ENCODE measurements at regions not wholly inside any gene's neighbourhood (a gene's known extent, or its start where the extent isn't known, plus 50 kb on each side); places are given as distances from the start of the nearest gene placed in this dataset.

GRCh38 chr7:22622116-22622785 is 104.7 kb upstream of the IL6 start:
- TF ChIP-seq CTBP1 (IDR thresholded peaks at IDR 0.05; ENCODE audit: borderline replicate concordance), result no peak
- no peak for TF ChIP-seq SP1 (IDR thresholded peaks at IDR 0.05)
- TF ChIP-seq LEF1 (IDR thresholded peaks at IDR 0.05; ENCODE audit: borderline replicate concordance), result no peak
- TF ChIP-seq TARDBP (IDR thresholded peaks at IDR 0.05), result no peak
- no peak for TF ChIP-seq BHLHE40 (IDR thresholded peaks at IDR 0.05; ENCODE audit: borderline replicate concordance)
- TF ChIP-seq ZNF384 (IDR thresholded peaks at IDR 0.05), result no peak
- no peak for TF ChIP-seq NFRKB (IDR thresholded peaks at IDR 0.05)
- no peak for TF ChIP-seq ARNT (IDR thresholded peaks at IDR 0.05)
- TF ChIP-seq PKNOX1 (IDR thresholded peaks at IDR 0.05), result no peak
- TF ChIP-seq FOXM1 (IDR thresholded peaks at IDR 0.05; ENCODE audit: borderline replicate concordance), result no peak
- TF ChIP-seq HDGF (IDR thresholded peaks at IDR 0.05; ENCODE audit: borderline replicate concordance), result no peak
- TF ChIP-seq ELF4 (IDR thresholded peaks at IDR 0.05), result no peak
- TF ChIP-seq FOXA1 (IDR thresholded peaks at IDR 0.05), result no peak
- TF ChIP-seq FOXK2 (IDR thresholded peaks at IDR 0.05), result no peak
- TF ChIP-seq L3MBTL2 (conservative IDR thresholded peaks at IDR 0.05), result no peak
- TF ChIP-seq SUZ12 (IDR thresholded peaks at IDR 0.05), result no peak
- POLR2A ChIA-PET, result no interaction called here
- no peak for DNase-seq (ENCODE audit: extremely low spot score)
- CTCF ChIA-PET, result no interaction called here

- DNase-seq (ENCODE audit: extremely low spot score), result no peak
- TF ChIP-seq HDGF (IDR thresholded peaks at IDR 0.05; ENCODE audit: borderline replicate concordance), result no peak
- TF ChIP-seq LEF1 (IDR thresholded peaks at IDR 0.05; ENCODE audit: borderline replicate concordance), result no peak
- no peak for TF ChIP-seq FOXK2 (IDR thresholded peaks at IDR 0.05)
- TF ChIP-seq ELF4 (IDR thresholded peaks at IDR 0.05), result no peak
- TF ChIP-seq ZNF384 (IDR thresholded peaks at IDR 0.05), result no peak
- TF ChIP-seq BHLHE40 (IDR thresholded peaks at IDR 0.05; ENCODE audit: borderline replicate concordance), result no peak
- TF ChIP-seq CTBP1 (IDR thresholded peaks at IDR 0.05; ENCODE audit: borderline replicate concordance), result no peak
- TF ChIP-seq SP1 (IDR thresholded peaks at IDR 0.05), result no peak
- TF ChIP-seq ARNT (IDR thresholded peaks at IDR 0.05), result no peak
- no peak for TF ChIP-seq TARDBP (IDR thresholded peaks at IDR 0.05)
- TF ChIP-seq L3MBTL2 (conservative IDR thresholded peaks at IDR 0.05), result no peak
- no peak for TF ChIP-seq PKNOX1 (IDR thresholded peaks at IDR 0.05)
- no peak for TF ChIP-seq FOXM1 (IDR thresholded peaks at IDR 0.05; ENCODE audit: borderline replicate concordance)
- TF ChIP-seq NFRKB (IDR thresholded peaks at IDR 0.05), result no peak
- TF ChIP-seq FOXA1 (IDR thresholded peaks at IDR 0.05), result no peak
- no peak for TF ChIP-seq SUZ12 (IDR thresholded peaks at IDR 0.05)
- ChIA-PET POLR2A (no interaction called here), CTCF (no interaction called here)
These were observed 108.5 kb upstream of the IL6 start for GRCh38 chr7:22618528-22618927.

- no peak for DNase-seq (ENCODE audit: extremely low spot score)
- TF ChIP-seq LEF1 (IDR thresholded peaks at IDR 0.05; ENCODE audit: borderline replicate concordance), result no peak
- TF ChIP-seq FOXM1 (IDR thresholded peaks at IDR 0.05; ENCODE audit: borderline replicate concordance), result no peak
- no peak for TF ChIP-seq BHLHE40 (IDR thresholded peaks at IDR 0.05; ENCODE audit: borderline replicate concordance)
- no peak for TF ChIP-seq HDGF (IDR thresholded peaks at IDR 0.05; ENCODE audit: borderline replicate concordance)
- no peak for TF ChIP-seq L3MBTL2 (conservative IDR thresholded peaks at IDR 0.05)
- TF ChIP-seq PKNOX1 (IDR thresholded peaks at IDR 0.05), result no peak
- no peak for TF ChIP-seq SP1 (IDR thresholded peaks at IDR 0.05)
- no peak for TF ChIP-seq ZNF384 (IDR thresholded peaks at IDR 0.05)
- no peak for TF ChIP-seq FOXK2 (IDR thresholded peaks at IDR 0.05)
- TF ChIP-seq TARDBP (IDR thresholded peaks at IDR 0.05), result no peak
- no peak for TF ChIP-seq ELF4 (IDR thresholded peaks at IDR 0.05)
- no peak for TF ChIP-seq CTBP1 (IDR thresholded peaks at IDR 0.05; ENCODE audit: borderline replicate concordance)
- TF ChIP-seq FOXA1 (IDR thresholded peaks at IDR 0.05), result no peak
- TF ChIP-seq NFRKB (IDR thresholded peaks at IDR 0.05), result no peak
- TF ChIP-seq ARNT (IDR thresholded peaks at IDR 0.05), result no peak
- no peak for TF ChIP-seq SUZ12 (IDR thresholded peaks at IDR 0.05)
- POLR2A ChIA-PET, result no interaction called here
- CTCF ChIA-PET, result no interaction called here
These were observed 109.8 kb upstream of the IL6 start for GRCh38 chr7:22617166-22617565.

- TF ChIP-seq L3MBTL2 (conservative IDR thresholded peaks at IDR 0.05), result no peak
- TF ChIP-seq PKNOX1 (IDR thresholded peaks at IDR 0.05), result no peak
- no peak for TF ChIP-seq ZNF384 (IDR thresholded peaks at IDR 0.05)
- no peak for TF ChIP-seq TARDBP (IDR thresholded peaks at IDR 0.05)
- no peak for TF ChIP-seq SUZ12 (IDR thresholded peaks at IDR 0.05)
- no peak for TF ChIP-seq BHLHE40 (IDR thresholded peaks at IDR 0.05; ENCODE audit: borderline replicate concordance)
- TF ChIP-seq FOXM1 (IDR thresholded peaks at IDR 0.05; ENCODE audit: borderline replicate concordance), result no peak
- TF ChIP-seq FOXA1 (IDR thresholded peaks at IDR 0.05), result no peak
- TF ChIP-seq HDGF (IDR thresholded peaks at IDR 0.05; ENCODE audit: borderline replicate concordance), result no peak
- no peak for TF ChIP-seq ARNT (IDR thresholded peaks at IDR 0.05)
- TF ChIP-seq LEF1 (IDR thresholded peaks at IDR 0.05; ENCODE audit: borderline replicate concordance), result no peak
- no peak for TF ChIP-seq ELF4 (IDR thresholded peaks at IDR 0.05)
- no peak for TF ChIP-seq NFRKB (IDR thresholded peaks at IDR 0.05)
- TF ChIP-seq SP1 (IDR thresholded peaks at IDR 0.05), result no peak
- no peak for TF ChIP-seq CTBP1 (IDR thresholded peaks at IDR 0.05; ENCODE audit: borderline replicate concordance)
- TF ChIP-seq FOXK2 (IDR thresholded peaks at IDR 0.05), result no peak
- DNase-seq (ENCODE audit: extremely low spot score), result no peak
- ChIA-PET CTCF (no interaction called here), POLR2A (no interaction called here)
These were observed 113.5 kb upstream of the IL6 start for GRCh38 chr7:22613496-22613895.

GRCh38 chr7:22612776-22613175 is 112.8 kb upstream of the STEAP1B start:
- DNase-seq (ENCODE audit: extremely low spot score), result no peak
- TF ChIP-seq PKNOX1 (IDR thresholded peaks at IDR 0.05) (no peak), L3MBTL2 (conservative IDR thresholded peaks at IDR 0.05) (no peak), ARNT (IDR thresholded peaks at IDR 0.05) (no peak), FOXM1 (IDR thresholded peaks at IDR 0.05; ENCODE audit: borderline replicate concordance) (no peak), NFRKB (IDR thresholded peaks at IDR 0.05) (no peak), FOXA1 (IDR thresholded peaks at IDR 0.05) (no peak), SUZ12 (IDR thresholded peaks at IDR 0.05) (no peak), BHLHE40 (IDR thresholded peaks at IDR 0.05; ENCODE audit: borderline replicate concordance) (no peak), LEF1 (IDR thresholded peaks at IDR 0.05; ENCODE audit: borderline replicate concordance) (no peak), ZNF384 (IDR thresholded peaks at IDR 0.05) (no peak), TARDBP (IDR thresholded peaks at IDR 0.05) (no peak), ELF4 (IDR thresholded peaks at IDR 0.05) (no peak), HDGF (IDR thresholded peaks at IDR 0.05; ENCODE audit: borderline replicate concordance) (no peak), FOXK2 (IDR thresholded peaks at IDR 0.05) (no peak), CTBP1 (IDR thresholded peaks at IDR 0.05; ENCODE audit: borderline replicate concordance) (no peak)
- ChIA-PET CTCF (no interaction called here), POLR2A (no interaction called here)

Data from HEK293T (cell line).